HG02610 (cell line): ENCODE measurements at regions not wholly inside any gene's neighbourhood (a gene's known extent, or its start where the extent isn't known, plus 50 kb on each side); places are given as distances from the start of the nearest gene placed in this dataset.
A peak's percentile ranks its signal among the peaks of the same experiment; 100 is the strongest.

Experiments used
- ATAC-seq: cut with Tn5 transposase; IDR thresholded peaks from one replicate; pipeline ENCODE4 v1.9.1; 2021; ENCODE audit warnings: mild to moderate bottlenecking, moderate library complexity; ENCODE audit not compliant: unreplicated experiment

DNA sequence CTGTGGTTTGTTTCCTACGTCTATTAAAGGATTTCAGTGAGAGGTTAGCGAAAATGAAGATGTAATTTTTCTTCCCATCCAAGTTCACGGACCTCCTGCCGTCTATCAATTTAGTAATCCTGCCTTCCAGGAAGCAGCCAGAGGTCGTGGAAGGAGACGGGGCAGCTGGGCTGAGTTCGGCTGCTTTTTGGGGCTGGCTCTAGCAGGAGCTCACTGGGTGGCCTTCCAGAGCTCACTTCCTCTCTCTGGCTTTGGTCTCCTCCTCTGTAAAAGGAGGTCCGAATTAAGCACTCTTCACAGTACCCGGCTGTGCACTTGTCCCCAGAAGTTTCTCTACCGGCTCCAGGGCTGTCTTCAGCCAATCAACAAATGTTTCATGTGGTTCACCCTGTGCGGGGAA is 295.4 kb downstream of the BCOR start:
- ATAC-seq, result no peak

DNA sequence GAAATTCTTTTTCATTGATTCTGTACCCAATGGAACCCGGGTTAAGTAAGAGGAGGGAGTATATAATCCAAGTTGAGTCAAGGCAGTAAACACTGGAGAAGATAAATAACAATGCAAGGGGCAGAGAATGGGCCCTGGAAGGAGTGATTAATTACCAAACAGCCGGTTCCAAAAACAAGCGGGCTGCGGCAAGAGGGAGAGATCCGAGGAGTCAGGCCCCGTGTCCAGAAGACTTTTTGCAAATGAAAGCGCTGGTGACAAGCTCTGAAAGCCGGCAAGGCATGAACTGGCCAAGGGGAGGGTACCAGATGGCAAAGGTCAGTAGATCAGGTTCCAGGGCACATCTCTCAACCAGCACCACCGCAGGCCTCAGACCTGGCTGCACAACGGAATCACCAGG is 294.9 kb downstream of the BCOR start:
- no peak for ATAC-seq

DNA sequence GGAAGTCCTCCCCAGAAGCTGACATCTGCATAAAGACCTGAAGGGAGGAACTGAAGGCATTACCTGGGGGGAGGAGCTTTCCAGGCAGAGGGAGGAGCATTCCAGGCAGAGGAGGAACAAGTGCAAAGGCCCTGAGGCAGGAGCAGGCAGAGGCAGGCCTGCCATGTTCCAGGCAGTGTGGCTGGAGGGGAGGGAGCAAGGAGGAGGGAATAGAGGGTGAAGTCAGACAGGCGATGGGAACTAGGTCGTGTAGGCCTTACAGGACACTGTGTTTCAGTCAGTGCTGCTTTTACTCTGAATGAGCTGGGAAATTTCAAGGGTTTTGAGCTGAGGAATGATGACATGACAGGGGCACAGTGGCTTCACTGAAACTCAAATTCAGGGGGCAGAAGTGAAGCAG is 292.7 kb downstream of the BCOR start:
- no peak for ATAC-seq

DNA sequence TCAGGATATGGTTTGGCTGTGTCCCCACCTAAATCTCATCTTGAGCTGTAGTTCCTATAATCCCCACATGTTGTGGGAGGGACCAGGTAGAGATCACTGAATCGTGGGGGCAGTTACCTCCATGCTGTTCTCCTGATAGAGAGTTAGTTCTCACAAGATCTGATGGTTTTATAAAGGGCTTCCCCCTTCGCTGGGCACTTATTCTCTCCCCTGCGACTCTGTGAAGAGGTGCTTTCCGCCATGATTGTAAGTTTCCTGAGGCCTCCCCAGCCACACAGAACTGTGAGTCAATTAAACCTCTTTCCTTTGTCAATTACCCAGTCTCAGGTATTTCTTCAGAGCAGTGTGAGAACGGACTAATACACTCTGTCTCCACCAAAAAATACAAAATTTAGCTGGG is 291.9 kb downstream of the BCOR start:
- ATAC-seq, result no peak

DNA sequence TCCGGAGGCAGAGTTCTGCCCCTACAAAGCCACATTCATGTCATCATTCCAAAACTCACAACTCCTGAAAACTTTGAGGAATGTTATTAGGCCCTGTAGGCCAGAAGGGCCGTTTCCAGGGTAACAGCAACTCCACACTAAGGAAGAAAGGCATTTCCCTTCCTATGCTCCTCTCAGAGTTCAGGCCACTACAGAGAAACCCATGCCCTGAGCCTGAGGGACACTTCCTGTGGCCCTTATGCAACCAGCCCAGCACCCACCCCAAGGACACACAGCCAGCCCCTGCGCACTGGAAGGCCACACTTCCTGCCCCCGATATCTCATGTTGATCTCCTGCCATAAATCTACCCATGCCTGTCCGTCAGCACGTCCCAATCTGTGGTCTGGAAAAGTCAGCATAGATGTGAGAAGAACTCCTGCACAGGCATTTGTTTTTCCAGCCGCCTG is 289.3 kb downstream of the BCOR start:
- no peak for ATAC-seq

DNA sequence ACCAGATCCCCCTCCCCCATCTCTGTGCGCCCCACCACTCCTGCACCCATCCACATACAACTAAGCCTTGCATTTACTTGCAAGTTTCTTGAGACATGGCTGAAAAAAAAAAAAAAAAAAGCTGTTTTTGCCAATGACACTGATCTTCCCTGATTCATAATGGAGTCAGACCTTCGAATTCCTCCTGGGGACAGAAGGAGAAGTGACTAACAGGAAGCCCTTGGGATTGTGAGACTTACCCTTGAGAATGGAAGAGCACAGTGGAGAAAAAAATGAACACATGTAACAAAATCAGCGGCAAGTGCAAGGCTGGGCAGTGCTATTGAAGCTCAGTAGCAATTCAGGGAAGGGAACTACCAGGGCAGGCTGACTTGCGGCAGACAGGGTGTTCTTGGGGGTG is 288.4 kb downstream of the BCOR start:
- ATAC-seq, result no peak

DNA sequence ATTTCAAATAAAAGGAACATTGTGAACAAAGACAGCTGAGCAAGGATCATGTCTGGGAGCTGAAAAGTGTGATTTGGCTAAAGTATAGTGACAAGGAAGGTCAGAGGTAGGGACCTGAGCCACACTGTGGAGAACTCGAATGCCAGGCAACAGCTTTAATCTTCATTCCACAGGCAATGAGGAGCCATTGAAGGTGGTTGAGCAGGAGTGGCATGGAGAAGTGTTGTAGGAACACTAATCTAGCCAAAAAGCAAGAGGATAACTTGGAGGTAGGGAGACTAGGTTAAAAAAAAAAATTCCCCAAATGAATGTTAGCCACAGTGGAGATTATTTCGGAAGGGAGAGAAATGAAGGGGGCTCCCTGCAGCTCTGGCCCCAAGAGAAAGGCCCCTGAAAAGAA is 286.9 kb downstream of the BCOR start:
- no peak for ATAC-seq

DNA sequence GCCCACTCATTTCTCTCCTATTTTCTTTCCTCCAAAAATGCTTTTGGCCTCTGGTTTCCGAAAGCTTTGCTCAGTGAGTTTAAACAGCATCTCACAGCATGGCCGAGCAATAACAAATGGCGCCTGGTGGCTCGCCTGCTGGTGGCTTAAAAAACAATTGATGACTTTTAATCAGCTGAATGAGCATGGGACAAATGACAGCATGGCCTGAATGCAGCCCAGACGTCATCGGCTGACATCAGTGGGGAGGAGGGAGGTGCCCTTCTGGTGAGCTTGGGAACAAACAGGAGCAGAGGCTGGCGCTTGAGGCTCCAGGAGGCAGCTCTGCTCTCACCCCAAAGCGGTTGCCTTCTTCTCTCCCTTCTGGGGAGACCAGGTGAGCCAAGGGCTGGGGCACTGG is 286.4 kb downstream of the BCOR start:
- no peak for ATAC-seq

DNA sequence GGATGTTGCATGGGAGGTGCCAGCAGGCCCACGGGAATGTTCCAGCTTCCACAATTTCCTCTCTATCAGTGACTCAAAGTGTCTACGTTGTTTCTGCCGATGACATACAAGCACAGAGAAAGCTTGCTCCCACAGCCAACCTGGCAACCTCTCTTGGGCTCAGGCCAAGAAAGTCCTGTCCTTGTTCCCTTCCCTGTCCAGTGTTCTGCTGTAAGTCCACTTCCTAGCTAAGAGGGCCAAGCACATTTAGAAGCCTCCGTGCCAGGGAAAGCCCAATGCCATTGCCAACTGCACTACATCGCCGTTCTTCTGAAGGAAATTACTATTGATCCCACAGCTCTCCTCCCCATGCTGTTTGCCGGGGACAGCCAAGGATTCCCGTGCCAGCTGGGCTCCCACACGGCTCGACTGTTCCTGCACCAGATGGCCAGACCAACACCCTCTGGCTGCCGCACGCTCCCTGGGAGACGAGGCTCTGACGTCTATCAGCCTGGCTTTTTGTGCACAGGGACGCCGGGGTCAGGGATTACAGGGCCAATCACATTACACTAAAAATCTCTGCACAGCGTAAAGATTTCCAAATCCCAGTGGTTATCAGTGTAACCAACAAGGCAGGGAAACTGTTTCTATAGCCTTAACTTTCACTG is 284.0 kb downstream of the BCOR start:
- no peak for ATAC-seq

DNA sequence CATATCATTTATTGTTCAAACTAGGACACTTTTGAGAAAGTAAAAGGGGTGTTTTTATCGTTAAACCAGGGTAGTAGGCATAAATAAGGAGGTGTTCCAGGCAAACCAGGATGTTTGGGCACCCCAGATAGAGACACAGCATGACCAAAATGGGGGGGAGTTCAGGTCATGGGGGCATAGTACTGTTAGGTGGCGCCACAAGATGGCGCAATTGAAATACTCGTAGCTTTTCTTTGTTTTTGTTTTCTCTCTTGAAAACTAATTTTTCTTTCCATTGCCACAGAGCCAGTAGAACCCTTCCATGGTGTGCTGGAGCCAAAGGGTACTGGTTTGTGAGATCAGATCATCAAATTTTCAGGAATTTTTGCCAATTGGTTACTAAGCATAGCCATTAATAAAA is 283.4 kb downstream of the BCOR start:
- no peak for ATAC-seq

DNA sequence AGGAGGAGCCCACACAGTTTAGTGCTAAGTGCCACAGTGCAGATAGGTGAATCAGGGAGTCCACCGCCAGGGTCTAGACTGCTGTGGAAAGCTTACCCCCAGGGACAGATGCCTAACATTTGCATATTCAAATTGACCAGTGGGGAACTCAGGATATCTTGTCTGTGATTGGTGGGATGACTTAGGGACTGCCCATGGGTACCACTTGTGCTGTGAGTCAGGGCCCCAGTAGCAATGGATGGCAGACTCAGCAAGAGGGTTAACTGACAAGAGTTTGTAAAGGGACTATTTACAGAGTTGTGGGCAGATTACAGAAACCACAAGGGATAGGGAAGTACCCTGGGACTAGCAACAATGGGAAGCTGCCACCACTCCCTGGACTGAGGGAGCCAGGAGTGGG is 282.1 kb downstream of the BCOR start:
- peak; percentile 86 for ATAC-seq

DNA sequence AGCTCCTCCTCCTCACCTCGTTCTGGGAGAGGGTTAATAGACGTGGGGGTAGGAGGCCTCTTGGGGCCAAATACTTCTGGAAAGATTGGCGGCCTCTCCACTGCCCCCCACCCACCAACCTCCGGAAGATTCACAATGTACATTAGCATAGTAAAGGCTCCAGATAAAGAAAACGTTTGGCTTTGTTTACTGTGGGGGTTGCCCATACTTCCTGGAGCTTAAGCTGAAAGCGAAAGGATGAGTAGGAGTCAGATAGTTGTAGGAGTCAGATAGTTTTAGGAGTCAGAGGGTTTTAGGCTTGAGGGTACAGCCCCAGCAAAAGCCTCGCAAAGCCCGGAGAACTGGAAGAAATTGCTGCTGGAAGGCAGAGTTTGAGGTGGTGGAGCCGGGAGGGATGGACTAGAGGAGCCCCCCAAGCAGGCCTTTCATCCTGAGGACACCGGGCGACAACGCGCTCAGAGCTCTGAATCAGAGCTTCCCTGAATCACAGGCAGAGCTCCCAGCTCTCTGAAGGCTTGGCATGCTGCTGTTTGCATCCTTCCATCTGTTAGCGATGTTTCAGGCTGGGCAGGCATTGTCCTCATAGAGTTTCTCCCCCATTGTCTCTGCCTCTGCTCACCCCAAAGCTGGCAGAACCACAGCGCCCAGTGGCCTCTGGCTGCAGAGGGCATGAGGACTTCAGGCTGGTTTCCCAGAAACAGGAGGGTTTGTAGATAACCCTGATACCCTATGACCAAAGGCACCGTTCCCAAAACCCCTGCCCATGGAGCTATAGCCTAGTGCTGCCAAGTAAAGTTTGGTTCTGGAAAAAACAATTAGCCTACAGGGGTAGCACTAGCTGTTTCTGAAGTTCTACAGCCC is 280.7 kb downstream of the BCOR start:
- no peak for ATAC-seq

DNA sequence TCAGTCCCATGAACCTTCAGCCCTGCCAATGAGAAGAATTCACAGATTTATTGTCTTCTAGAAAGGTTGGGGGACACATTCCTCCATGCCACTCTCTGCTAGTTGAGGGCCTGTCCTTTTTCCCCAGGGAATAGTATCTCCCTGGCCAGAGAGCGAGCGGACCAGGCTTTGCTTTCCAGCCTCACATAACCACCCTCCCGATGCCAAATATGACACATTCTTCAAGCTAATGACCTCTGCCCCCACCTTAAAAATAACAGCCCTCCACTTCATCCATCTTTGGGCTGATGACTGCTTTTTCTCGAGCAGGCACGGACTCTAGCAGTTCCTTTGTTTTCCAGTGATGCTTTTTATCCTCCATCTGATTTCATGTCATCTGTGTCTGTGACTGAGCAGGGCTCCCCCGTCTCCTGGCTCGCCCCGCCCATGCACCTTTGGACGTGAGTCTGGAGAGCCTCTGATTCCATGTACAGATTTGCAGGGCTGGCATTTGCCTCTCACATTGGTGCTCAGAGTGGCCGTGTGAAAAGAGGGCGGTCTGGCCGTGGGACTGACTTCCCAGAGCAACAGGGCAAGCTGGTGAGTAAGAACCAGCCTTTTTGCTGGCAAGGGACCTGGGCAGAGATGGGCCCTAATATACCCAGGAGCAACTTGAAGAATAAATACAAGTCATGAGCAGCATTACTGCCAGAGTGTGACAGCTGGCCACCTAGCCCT is 279.8 kb downstream of the BCOR start:
- no peak for ATAC-seq

DNA sequence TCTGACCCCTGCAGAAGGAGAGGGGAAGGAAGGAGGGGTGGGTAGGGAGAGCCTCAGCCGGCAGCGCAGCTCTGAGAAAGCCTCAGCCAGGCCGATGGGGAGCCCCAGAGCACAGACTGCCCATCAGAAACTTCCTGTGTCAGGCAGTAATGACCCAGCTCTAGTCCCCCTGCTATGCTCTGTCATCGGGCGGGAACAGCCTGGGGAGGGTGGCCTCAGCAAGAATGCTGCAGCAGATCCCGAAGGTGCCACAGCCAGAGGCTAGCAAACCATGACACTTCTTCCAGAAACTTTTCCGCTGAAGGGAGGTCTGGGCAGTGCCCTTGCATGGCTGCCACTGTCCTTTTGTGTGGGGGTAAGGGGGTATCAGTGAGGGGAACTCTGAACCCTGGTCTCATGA is 279.0 kb downstream of the BCOR start:
- no peak for ATAC-seq

DNA sequence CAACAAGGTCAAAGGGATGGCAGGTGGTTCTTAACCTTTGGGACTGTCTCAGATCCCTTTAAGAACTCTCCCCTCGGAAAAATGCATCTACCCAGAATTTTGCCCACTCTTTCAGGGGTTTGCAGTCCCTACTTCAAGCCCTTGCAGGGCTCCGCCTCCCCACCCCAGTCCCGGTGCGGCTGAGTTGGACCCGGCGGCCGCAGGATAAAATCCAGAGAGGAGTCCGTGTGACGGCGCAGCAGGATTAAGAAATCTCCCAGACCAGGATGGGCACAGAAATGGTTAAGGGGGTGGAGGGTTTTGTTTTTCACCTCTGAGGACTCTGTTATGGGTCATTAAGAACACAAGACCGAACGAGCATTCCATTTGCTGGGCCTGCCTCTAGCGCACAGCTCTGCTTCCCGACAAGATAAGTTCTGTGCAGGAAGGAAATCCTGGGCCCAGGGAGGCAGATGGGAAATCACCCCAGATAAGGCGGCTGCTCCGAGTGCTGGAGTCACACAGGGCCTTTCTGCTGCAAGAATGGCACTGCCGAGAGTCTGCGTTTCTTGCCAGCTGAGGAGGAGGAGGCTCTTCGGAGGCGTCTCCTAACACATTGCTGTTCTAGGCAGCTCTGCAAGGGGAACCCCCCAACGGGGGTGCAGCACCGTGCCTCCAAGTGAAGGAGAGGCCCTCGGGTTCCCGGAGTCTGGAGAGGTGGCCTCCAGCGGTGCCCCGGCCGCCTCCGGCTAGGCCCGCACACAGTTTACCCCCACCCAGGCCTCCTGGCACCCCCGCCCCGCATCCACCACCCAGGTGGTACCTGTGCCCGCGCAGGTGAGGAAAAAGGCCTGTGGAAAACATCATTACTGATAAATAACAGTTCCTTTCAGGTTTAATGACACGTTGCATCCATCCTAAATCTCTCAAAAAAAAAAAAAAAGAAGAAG is 277.6 kb downstream of the BCOR start:
- no peak for ATAC-seq

DNA sequence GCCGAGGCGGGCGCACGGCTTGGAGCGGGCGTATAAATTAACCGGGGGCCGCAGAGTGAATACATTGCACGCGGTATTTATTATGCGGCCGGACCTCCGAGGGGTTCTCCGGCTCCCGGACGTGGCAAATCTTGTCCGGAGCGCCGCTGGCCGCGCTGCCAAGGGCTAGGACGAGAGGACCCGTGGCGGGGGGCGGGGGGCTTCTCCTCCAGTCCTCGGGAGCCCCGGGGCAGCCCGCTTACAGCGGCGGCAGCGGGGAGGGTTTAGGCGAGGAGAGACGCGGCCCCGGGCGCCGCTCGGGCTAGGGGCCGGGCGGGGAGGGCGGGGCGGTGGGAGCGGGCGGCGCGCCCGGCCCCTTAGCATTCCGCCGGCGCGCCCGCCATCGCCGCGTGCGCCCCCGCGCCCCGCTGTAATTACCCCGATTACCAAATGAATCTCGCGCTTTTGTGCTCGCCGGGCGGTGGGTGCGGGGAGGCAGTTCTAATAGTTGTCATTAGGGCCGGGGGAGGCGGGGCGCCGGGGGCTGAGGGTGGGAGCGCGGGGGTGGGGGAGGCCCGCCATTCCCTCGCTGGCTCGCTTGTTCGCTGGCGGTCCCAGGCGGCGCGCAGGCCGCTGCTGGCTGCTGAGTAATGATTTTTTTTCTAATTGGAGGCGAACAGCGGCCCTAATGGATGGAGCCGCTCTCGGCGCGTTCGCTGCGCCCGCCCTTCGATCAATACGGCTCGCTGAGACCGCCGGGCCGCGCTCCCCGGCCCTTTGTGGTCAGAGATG is 276.6 kb downstream of the BCOR start:
- no peak for ATAC-seq

DNA sequence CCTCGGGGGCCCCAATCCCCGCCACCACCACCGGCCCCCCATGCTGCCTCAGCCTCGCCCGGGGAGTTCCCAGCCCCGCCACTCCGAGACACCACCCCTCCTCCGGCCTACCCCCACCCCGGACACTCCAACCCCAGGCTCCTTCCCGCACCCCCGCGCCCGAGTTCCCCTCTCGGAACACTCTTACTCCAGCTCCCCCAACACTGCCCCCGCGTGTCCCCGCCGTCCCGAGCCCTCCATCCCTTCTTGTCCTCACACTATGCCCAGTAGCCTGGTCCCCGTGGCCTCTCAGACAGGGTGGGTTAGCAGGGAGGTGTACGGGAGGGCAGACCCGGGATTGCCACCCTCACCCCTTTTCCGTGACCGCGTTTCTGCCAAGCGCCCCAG is 276.1 kb downstream of the BCOR start:
- no peak for ATAC-seq

DNA sequence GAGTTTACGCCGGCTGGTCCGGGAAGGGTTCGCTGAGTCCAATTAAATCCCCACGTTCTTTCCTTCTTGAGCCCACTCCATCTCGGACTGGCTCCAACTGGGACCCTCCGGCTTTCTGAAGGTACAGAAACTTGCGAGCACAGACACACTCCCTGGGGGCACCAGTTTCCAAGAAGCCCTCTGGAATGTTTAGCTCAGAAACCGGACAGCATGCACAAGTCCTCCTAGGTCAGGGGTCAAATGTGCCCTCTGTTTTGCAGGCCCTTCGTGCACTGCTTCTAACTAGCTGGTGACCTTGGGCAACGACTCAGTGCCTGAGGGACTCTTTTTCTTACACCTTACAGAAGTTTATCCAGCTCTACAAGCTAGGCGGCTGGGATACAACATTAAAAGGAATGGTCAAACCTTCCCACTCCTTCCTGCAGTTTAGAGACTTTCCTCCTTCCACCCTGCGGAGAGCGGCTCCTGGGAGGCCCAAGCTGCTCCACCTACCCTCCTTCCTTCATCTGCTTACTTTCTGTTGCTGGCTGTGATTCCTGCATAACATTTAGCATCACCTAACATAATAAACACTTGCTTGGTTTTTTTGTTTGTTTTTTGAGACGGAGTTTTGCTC is 275.5 kb downstream of the BCOR start:
- no peak for ATAC-seq

DNA sequence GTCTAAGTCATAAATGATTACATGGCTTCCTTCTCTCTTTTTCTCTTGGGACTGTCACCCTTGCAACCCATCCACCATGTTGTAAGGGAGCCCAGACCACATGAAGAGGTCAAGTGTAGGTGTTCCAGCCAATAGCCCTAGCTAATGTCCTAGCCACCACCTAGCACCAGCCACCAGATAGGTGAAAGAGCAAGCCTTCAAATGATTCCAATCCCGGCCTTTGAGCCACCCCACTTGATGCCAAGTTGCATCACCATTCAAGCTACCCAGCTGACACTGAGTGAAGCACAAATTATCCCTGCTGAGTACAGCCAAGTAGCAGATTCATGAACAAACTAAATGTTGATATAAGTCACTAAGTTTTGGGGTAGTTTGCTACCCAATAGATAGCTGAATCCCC is 274.3 kb downstream of the BCOR start:
- ATAC-seq, result no peak

DNA sequence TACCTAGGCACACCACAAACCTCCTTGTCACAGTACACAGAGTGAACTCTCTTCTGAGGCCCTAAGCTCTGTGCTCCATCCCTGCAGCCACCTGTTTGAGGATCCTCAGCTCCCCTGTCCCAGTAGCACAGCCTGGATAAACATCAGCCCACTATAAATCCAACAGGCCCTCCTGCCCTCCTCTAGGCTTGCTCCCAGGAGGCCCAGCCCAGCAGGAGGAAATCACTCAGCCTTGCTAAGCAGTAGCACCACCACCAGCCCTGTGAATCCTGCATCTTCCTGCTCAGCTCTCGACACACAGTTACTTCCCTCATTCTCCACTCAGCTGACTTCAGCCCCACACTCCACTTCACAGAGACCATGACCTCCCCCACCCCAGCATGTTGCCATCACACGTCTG is 273.9 kb downstream of the BCOR start:
- no peak for ATAC-seq
